DND-41 (cell line): ENCODE measurements at regions not wholly inside any gene's neighbourhood (a gene's known extent, or its start where the extent isn't known, plus 50 kb on each side); places are given as distances from the start of the nearest gene placed in this dataset.

Source experiments
- ATAC-seq: fragments of 200-7000 bp; cut with Tn5 transposase; 3 replicates; pipeline ENCODE4 v1.9.1; 2021; ENCODE audit warnings: low read depth; ENCODE audit not compliant: insufficient read depth
- DNase-seq: peaks from one replicate; pipeline ENCODE4 v3.0.0-alpha.2; 2020
- H2AFZ ChIP-seq: 2 replicates; pipeline ENCODE4 v1.6.0; 2012; ENCODE audit warnings: low read depth, low read length
- H3K27ac ChIP-seq: 2 replicates; pipeline ENCODE4 v1.5.1; 2012; ENCODE audit warnings: low read length, inconsistent platforms
- H3K27me3 ChIP-seq: fragments of 200-600 bp; sonication (generic); 2 replicates; pipeline ENCODE4 v1.6.0; 2012; ENCODE audit warnings: low read length, mild to moderate bottlenecking, inconsistent platforms; ENCODE audit not compliant: insufficient read depth, poor library complexity
- H3K36me3 ChIP-seq: 2 replicates; pipeline ENCODE4 v1.5.1; 2012; ENCODE audit warnings: low read length, inconsistent platforms; ENCODE audit not compliant: insufficient read depth
- H3K4me1 ChIP-seq: 2 replicates; pipeline ENCODE4 v1.5.1; 2012; ENCODE audit warnings: mild to moderate bottlenecking, low read length; ENCODE audit not compliant: insufficient read depth
- H3K4me2 ChIP-seq: 2 replicates; pipeline ENCODE4 v1.6.0; 2012; ENCODE audit warnings: mild to moderate bottlenecking, moderate library complexity, low read length, inconsistent platforms; ENCODE audit not compliant: insufficient read depth
- H3K4me3 ChIP-seq, 2 experiments: fragments of 200-600 bp in 1 of 2; shearing (Covaris generic) in 1 of 2; 2 replicates each; pipeline ENCODE4 v1.5.1; 2012 to 2016; ENCODE audit warnings: inconsistent platforms in 2 of 2, low read length in 2 of 2, mild to moderate bottlenecking in 2 of 2, low read depth in 1 of 2, moderate library complexity in 1 of 2
- H3K79me2 ChIP-seq: 2 replicates; pipeline ENCODE4 v1.6.0; 2012; ENCODE audit warnings: low read length, inconsistent platforms; ENCODE audit not compliant: insufficient read depth
- H3K9ac ChIP-seq: 2 replicates; pipeline ENCODE4 v1.6.0; 2012; ENCODE audit warnings: low read depth, mild to moderate bottlenecking, inconsistent platforms, low read length, moderate library complexity
- H3K9me3 ChIP-seq: 2 replicates; pipeline ENCODE4 v1.5.1; 2012; ENCODE audit warnings: low read length, moderate library complexity, mild to moderate bottlenecking, inconsistent platforms; ENCODE audit not compliant: insufficient read depth, severe bottlenecking
- H4K20me1 ChIP-seq: 2 replicates; pipeline ENCODE4 v1.6.0; 2012; ENCODE audit warnings: low read length; ENCODE audit not compliant: insufficient read depth
- EZH2 ChIP-seq: IDR thresholded peaks from 3 replicates; pipeline ENCODE4 v1.6.1; 2012; ENCODE audit warnings: borderline replicate concordance, low read depth, mild to moderate bottlenecking, moderate library complexity, low read length, inconsistent platforms; ENCODE audit not compliant: severe bottlenecking
- TF ChIP-seq, protein P1 (sequence below): IDR thresholded peaks from 2 replicates; pipeline ENCODE4 v1.5.1; 2012; ENCODE audit warnings: borderline replicate concordance, low read length, moderate library complexity, mild to moderate bottlenecking; ENCODE audit not compliant: poor library complexity, severe bottlenecking; ENCODE audit errors: extremely low read depth

DNA sequence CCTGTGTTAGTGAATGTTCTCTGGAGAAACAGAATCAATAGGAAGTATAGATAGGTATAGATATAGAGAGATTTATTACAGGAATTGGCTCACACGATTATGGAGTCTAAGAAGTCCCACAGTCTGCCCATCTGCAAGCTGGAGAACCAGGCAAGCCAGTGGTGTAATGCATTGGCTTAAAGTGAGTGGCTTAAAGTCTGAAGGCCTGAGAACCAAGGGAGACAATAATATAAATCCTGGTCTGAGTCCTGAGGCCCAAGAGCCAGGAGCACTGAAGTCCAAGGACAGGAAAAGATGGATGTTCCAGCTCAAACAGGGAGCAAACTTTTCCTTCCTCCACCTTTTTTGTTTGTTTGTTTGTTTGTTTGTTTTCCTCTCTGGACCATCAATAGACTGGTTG is 131.2 kb upstream of the LRFN2 start:
- H3K4me1 ChIP-seq = peaks cover 25% of the 10 kb centered on the region
- H3K9ac ChIP-seq = no peak overlapping the region
- no peak overlapping the region for H3K4me3 ChIP-seq
- H3K27ac ChIP-seq = no peak overlapping the region
- ATAC-seq (no peak), DNase-seq (no peak)
- H3K4me2 ChIP-seq = no peak overlapping the region
- no peaks in the 10 kb centered on the region for H3K9me3 ChIP-seq
- no peaks in the 10 kb centered on the region for H3K79me2 ChIP-seq
- no peaks in the 10 kb centered on the region for H3K27me3 ChIP-seq
- no peak overlapping the region for H2AFZ ChIP-seq
- no peaks in the 10 kb centered on the region for H3K36me3 ChIP-seq
- TF ChIP-seq, protein P1, sequence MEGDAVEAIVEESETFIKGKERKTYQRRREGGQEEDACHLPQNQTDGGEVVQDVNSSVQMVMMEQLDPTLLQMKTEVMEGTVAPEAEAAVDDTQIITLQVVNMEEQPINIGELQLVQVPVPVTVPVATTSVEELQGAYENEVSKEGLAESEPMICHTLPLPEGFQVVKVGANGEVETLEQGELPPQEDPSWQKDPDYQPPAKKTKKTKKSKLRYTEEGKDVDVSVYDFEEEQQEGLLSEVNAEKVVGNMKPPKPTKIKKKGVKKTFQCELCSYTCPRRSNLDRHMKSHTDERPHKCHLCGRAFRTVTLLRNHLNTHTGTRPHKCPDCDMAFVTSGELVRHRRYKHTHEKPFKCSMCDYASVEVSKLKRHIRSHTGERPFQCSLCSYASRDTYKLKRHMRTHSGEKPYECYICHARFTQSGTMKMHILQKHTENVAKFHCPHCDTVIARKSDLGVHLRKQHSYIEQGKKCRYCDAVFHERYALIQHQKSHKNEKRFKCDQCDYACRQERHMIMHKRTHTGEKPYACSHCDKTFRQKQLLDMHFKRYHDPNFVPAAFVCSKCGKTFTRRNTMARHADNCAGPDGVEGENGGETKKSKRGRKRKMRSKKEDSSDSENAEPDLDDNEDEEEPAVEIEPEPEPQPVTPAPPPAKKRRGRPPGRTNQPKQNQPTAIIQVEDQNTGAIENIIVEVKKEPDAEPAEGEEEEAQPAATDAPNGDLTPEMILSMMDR = no peak
- TF ChIP-seq EZH2 = no peak
- no peaks in the 10 kb centered on the region for H4K20me1 ChIP-seq

DNA sequence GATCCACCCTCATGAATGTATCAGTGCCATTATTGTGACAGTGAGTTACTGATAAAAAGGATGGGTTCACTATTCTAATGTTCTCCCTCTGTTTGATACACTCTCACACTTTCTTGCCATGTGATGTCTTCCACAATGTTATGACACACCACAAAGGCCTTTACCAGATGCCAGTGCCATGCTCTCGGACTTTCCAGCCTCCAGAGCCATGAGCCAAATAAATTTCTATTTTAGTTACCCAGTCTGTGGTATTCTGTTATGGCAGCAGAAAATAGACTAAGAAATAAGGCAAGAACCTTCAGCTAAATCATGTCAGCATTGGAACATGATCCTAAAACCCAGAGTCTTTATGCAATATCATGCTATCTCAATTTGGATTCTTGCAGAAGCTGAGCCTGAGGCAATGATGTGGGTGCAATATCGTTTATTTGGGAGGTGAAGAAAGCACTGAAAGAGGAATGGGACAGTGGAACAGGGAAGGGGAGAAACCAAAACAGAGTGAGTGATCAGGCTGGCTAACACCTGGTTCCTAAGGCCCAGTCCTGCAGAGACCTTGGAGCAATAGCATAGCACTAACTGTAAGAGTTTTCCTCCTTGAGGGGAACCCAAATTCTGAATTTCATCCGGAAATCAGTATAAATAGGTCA is 130.4 kb upstream of the LRFN2 start:
- H3K27me3 ChIP-seq = no peaks in the 10 kb centered on the region
- H3K4me2 ChIP-seq = no peak overlapping the region
- H3K79me2 ChIP-seq = no peaks in the 10 kb centered on the region
- no peaks in the 10 kb centered on the region for H3K36me3 ChIP-seq
- ATAC-seq (no peak), DNase-seq (no peak)
- H2AFZ ChIP-seq = no peak overlapping the region
- no peaks in the 10 kb centered on the region for H4K20me1 ChIP-seq
- H3K9me3 ChIP-seq = no peaks in the 10 kb centered on the region
- H3K27ac ChIP-seq = no peak overlapping the region
- H3K4me1 ChIP-seq = peaks cover 25% of the 10 kb centered on the region
- TF ChIP-seq, protein P1 = no peak
- no peak for TF ChIP-seq EZH2
- H3K4me3 ChIP-seq = no peak overlapping the region
- H3K9ac ChIP-seq = no peak overlapping the region

DNA sequence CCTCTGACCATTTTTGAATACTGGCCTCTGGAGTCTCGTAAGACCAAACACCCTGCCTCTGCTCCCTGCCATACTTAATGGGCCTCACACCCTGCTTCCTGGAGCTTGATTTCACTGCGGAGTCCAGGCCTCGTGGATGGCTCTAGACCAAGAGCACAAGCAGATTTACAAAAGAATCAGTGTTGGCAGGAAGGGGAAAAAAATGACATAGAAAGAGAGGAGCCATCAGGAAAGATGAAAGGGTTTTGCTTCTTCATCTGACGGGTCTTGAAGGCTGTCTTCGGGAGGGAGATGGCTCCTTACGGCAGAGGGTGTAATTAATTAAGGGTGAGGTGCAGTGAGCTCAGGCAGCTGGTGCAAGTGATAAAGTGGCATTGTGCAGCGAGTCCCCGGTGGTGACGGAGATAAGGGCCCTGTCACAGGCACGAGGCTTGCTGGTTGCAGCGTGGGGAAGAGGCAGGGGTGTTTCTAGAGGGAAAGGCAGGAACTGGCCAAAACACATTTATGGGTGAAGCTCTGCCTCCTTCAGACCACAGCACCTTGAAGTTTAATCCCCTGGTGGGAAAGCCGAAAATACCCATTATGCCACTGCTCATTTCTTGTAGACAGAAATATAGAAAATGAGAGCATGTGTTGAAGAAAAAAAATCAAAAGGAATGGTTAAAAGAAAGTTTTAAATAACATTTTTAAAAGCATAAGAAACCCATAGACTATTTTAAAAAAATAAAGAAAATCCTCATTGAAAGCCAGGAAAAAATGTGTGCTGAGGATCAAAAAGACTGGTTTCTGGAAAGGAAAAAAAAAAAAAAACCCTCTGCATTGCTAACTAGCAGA is 128.6 kb upstream of the LRFN2 start:
- Histone ChIP-seq H3K4me3 (no peak overlapping the region), H3K36me3 (no peaks in the 10 kb centered on the region), H4K20me1 (no peaks in the 10 kb centered on the region), H3K4me1 (peaks cover 34% of the 10 kb centered on the region), H3K9ac (no peak overlapping the region), H3K79me2 (no peaks in the 10 kb centered on the region), H3K9me3 (no peaks in the 10 kb centered on the region), H3K27ac (no peak overlapping the region), H3K27me3 (no peaks in the 10 kb centered on the region), H2AFZ (no peak overlapping the region), H3K4me2 (no peak overlapping the region)
- ATAC-seq (no peak), DNase-seq (no peak)
- TF ChIP-seq EZH2 = no peak
- TF ChIP-seq, protein P1 = no peak
